Upper lobe of left lung (tissue), 4 donors: ENCODE measurements at regions not wholly inside any gene's neighbourhood (a gene's known extent, or its start where the extent isn't known, plus 50 kb on each side); places are given as distances from the start of the nearest gene placed in this dataset.

Source experiments
- POLR2A ChIP-seq, 4 donors: fragments of 450-650 bp; IDR thresholded peaks; one replicate each; pipeline ENCODE4 v1.5.1; 2016 to 2017; ENCODE audit warnings: antibody characterized with exemption in 4 of 4, mild to moderate bottlenecking in 2 of 4
- POLR2AphosphoS5 ChIP-seq, 2 donors: sonication (generic); formaldehyde crosslinking; IDR thresholded peaks; one replicate each; pipeline ENCODE4 v1.5.1; 2017; ENCODE audit warnings: antibody characterized with exemption in 2 of 2
- TF ChIP-seq, protein P1 (sequence below), 6 experiments: fragments of 450-650 bp in 4 of 6; fragments of 200-600 bp in 2 of 6; sonication (generic) in 2 of 6; IDR thresholded peaks; one replicate each; pipeline ENCODE4 v1.5.1; 2016 to 2019; ENCODE audit warnings: antibody characterized with exemption in 6 of 6

DNA sequence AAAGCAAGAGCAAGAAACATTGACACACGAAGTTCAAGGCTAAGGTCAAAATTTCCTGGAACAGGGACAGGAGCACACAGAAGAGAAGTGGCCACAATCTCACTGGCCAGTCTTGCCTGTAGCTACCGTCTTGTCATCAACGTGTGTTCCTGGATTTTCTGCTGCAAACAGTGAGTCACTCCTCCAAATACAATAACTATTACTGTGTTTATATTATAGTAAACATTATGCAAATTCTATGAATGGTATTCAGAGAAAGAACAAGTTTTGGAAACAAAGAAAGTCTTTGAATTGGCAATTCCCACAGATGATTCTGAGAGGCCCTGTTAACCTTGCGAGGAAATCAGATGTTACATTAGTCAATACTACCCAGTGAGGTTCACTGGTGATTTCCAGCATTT, 220.5 kb downstream of the FAM43A start:
- TF ChIP-seq POLR2AphosphoS5 (IDR thresholded peaks at IDR 0.05) (peak; percentile 23 to 80), POLR2A (IDR thresholded peaks at IDR 0.05) (no peak)
- TF ChIP-seq, protein P1, sequence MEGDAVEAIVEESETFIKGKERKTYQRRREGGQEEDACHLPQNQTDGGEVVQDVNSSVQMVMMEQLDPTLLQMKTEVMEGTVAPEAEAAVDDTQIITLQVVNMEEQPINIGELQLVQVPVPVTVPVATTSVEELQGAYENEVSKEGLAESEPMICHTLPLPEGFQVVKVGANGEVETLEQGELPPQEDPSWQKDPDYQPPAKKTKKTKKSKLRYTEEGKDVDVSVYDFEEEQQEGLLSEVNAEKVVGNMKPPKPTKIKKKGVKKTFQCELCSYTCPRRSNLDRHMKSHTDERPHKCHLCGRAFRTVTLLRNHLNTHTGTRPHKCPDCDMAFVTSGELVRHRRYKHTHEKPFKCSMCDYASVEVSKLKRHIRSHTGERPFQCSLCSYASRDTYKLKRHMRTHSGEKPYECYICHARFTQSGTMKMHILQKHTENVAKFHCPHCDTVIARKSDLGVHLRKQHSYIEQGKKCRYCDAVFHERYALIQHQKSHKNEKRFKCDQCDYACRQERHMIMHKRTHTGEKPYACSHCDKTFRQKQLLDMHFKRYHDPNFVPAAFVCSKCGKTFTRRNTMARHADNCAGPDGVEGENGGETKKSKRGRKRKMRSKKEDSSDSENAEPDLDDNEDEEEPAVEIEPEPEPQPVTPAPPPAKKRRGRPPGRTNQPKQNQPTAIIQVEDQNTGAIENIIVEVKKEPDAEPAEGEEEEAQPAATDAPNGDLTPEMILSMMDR (IDR thresholded peaks at IDR 0.05) = no peak
